OCI-M2 (cell line): ENCODE measurements at regions not wholly inside any gene's neighbourhood (a gene's known extent, or its start where the extent isn't known, plus 50 kb on each side); places are given as distances from the start of the nearest gene placed in this dataset.

Experiments used
- DNase-seq: peaks from one replicate; lab custom pipeline; 2025; ENCODE audit not compliant: unreplicated experiment; lab: John Stamatoyannopoulos, UW

GRCh38 chr10:88082806-88083596, 219.6 kb downstream of the PTEN start:
- no peak for DNase-seq

DNA sequence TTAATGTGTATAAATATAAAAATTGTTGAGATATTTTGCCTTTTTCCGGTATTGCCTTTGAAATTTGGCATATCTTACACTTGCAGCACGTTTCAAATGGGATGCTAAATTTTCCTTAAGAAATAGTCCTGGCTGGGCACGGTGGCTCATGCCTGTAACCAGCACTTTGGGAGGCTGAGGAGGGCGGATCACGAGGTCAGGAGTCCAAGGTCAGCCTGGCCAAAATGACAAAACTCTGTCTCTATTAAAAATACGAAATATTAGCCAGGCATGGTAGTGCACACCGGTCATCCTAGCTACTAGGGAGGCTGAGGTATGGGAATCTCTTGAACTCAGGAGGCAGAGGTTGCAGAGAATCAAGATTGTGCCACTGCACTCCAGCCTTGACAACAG, 220.2 kb downstream of the PTEN start:
- no peak for DNase-seq

GRCh38 chr10:88086187-88086960, 222.9 kb downstream of the PTEN start:
- DNase-seq = no peak

- no peak for DNase-seq
These were observed 225.3 kb downstream of the PTEN start for GRCh38 chr10:88088441-88089340.

- DNase-seq = no peak
These were observed 226.1 kb downstream of the PTEN start for GRCh38 chr10:88089498-88089897.

DNA sequence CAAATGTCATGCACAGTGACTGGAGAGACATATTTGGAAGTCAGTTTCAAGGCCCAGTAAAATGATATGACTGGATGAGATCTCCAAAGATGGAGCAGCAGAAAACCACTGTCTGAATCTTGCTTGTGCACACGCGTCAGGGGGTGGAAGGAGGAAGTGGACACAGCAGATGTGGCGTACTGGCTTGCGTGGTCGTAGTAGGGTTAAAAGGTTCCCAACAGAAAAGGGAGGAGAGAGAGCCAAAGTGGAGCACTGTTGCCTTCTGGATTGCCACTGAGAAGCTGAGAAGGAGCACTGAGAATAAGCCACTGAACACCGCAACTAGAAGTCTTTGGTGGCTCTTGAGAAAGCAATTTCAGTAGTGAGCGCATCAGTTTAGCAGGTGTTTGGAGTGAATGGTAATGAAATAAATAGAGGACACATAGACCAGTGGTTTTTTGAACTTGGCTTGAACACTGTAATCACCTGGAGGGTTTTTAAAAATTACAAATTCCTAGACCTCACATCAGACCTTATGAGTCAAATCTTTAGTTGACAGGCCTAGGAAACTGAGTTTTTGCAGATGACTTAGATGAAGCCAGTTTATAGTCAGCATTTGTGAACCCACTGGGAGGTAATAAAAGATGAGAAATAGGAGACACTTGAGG, 227.3 kb downstream of the PTEN start:
- DNase-seq = no peak

DNA sequence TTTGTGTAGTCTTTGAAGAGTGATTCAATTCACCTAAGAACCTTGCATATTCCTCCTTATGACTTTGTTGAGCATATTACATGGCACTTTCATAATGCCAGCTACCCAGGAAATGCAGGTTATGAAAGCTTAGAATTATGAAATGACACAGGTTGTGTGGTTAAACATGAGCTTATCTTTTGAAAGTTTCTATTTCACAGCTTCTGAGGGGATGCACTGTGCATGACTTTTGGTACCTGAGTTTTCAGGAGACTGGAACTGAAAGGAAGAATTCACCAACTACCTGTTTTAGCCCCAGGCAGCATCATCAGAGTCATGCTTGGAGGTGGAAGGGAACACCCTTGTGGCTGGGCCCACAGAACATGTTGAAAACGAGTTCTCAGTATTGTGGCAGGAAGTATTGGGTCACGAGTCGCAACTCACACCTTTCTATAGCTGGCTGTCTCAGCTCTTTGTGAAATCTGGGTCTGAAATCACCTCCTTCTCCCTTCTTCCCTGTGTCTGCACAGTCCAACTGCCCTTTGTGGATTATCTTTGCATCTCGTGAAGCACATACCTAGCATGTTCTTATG, 228.2 kb downstream of the PTEN start:
- DNase-seq = no peak

GRCh38 chr10:88092265-88092664, 228.8 kb downstream of the PTEN start:
- DNase-seq = no peak

- no peak for DNase-seq
These were observed 229.5 kb downstream of the PTEN start for GRCh38 chr10:88092973-88093372.

DNA sequence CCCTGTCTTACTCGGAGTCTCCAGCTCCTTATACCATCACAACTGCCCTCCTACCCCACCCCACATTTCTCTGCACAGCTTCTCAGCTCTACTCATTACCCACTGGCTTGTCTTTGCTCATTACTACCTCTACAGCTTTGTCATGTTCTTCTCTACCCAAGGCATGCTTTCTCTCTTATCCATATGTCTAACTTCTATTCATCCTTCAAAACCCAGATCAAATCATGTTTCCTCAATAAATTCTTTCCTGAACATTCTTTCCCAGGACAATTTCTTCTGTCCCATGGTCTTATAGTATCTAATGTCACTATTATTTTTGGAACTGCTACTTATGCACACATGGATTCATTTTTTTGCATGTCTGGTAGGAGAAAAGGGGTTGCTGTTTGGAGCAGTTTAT, 231.4 kb downstream of the PTEN start:
- no peak for DNase-seq

- DNase-seq = no peak
These were observed 231.8 kb downstream of the PTEN start for GRCh38 chr10:88095223-88095721.

GRCh38 chr10:88095778-88096431, 232.5 kb downstream of the PTEN start:
- no peak for DNase-seq

DNA sequence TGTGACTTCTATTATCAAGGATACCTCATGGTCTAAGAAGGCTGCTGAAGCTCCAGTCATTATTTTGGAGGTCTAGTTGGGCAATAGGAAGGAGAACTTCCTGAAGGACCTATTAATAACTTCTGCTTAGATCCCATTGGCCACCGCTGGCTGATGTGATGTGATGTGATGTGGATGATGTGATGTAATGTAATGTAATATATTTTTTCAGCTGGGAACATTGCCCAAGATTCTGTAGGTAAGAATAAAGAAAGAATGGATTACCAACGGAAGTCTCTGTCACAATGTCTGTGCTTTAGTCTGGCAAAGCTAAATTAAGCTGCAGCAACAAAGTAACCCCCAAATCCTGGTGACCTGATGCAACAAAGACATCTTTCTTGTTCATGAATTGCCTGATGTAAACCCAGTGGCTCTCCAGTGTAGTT, 233.7 kb downstream of the PTEN start:
- no peak for DNase-seq

DNA sequence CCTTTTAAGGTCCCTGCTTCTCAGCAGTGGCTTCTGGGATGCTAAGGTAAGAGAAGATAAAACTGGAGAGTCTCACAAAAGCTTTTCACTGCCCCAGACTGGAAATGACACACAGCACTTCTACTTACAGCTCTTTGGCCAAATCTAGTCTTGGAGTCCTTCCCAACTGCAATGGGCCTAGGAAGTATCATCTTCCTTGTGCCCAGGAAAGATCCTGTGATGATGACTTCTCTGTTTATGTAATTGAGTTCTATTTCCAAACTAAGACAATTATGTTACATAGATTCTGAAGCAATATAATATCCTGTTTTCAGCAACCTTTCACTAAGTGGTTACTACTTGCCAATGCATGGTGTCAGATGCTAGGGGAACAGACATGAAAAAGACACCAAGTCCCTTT, 234.1 kb downstream of the PTEN start:
- no peak for DNase-seq

- DNase-seq = no peak
These were observed 236.9 kb downstream of the PTEN start for GRCh38 chr10:88100281-88100680.

GRCh38 chr10:88101666-88102065, 238.2 kb downstream of the PTEN start:
- DNase-seq = no peak

DNA sequence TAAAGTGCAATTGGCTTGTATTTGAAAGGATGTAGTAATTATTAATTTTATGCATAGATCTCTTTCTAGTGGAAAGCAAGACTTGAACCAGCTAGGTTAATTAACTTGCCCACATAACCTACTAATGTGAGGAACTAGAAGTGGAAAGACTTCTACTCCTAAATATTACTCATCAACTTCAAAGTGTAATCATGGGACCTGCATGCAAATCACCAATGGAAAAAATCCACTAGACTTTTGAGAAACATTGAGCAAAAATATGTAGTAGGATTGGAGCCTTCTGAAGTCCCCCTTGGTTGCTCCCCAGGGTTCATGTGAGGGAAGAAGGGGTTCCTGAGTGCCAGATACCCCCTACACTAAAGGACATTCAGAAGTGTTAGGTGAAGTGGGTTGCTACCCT, 240.2 kb downstream of the PTEN start:
- no peak for DNase-seq

DNA sequence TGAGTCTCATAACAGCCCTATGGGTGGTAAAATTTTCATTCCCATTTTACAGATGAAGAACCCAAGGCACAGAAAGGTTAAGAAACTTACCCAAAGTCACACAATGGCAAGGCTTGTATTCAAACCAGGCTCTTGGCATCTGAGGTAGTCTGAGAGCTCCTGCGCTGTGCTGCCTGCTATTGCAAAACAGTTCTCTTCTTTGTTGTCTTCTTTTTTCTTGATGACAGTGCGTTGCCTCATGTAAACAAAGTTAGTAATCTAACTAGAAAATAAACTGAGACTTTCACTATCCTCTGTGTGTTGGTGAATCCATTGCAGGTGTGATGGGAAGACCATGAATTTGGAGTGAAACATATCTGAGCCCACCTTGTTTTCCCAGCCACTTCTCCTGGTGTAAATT, 240.8 kb downstream of the PTEN start:
- DNase-seq = no peak

GRCh38 chr10:88106366-88106765, 242.9 kb downstream of the PTEN start:
- no peak for DNase-seq
